GM12878 (cell line): ENCODE measurements at regions not wholly inside any gene's neighbourhood (a gene's known extent, or its start where the extent isn't known, plus 50 kb on each side); places are given as distances from the start of the nearest gene placed in this dataset.

Experiments
- ATAC-seq: fragments of 200-7000 bp; cut with Tn5 transposase; 3 replicates; pipeline ENCODE4 v1.9.1; 2020; ENCODE audit warnings: mild to moderate bottlenecking, moderate library complexity
- BruUV-seq: library from RNA; stranded (reverse); fragments of 400-500 nt; replicated peaks from 2 replicates; lab custom pipeline; 2021; lab: Mats Ljungman, UMichigan
- CTCF ChIA-PET: fragments of 300-600 bp; sonication (Branson Sonifier 250); formaldehyde crosslinking; extraction: SDS; loops from one replicate; lab custom pipeline; 2021; ENCODE audit warnings: inconsistent platforms; lab: Yijun Ruan, JAX
- POLR2A ChIA-PET: fragments of 350-600 bp; formaldehyde crosslinking; extraction: SDS; loops from one replicate; lab custom pipeline; 2021; ENCODE audit warnings: inconsistent platforms; lab: Charles Lee
- RAD21 ChIA-PET: fragments of 300-600 bp; sonication (Branson Sonifier 250); formaldehyde crosslinking; loops from one replicate; lab custom pipeline; 2023; ENCODE audit warnings: antibody characterized with exemption; ENCODE audit not compliant: unreplicated experiment; lab: Charles Lee
- SMC1A ChIA-PET: fragments of 300-600 bp; sonication (Branson Sonifier 250); formaldehyde crosslinking; loops from one replicate; lab custom pipeline; 2023; ENCODE audit not compliant: unreplicated experiment, uncharacterized antibody; lab: Charles Lee
- DNase-seq: peaks from one replicate; pipeline ENCODE4 v3.0.0-alpha.2; 2011; ENCODE audit warnings: low read depth, low spot score
- FAIRE-seq: peaks from 3 replicates; lab custom pipeline; 2011; peaks lifted over from hg19 to GRCh38; lab: Jason Lieb, UNC
- H2AFZ ChIP-seq: 2 replicates; pipeline ENCODE4 v1.6.0; 2011; ENCODE audit warnings: low read depth, low read length, control low read depth; ENCODE audit not compliant: control insufficient read depth
- H3K27ac ChIP-seq: 2 replicates; pipeline ENCODE4 v1.5.1; 2011; ENCODE audit warnings: control low read depth; ENCODE audit not compliant: control insufficient read depth, insufficient read depth
- H3K27me3 ChIP-seq, 2 experiments: replicated peaks in 1 of 2; 2 replicates each; pipeline versions ENCODE4 v1.6.0 to v1.6.1; 2011; ENCODE audit warnings: low read length in 1 of 2; ENCODE audit not compliant: control insufficient read depth in 2 of 2, insufficient read depth in 2 of 2
- H3K36me3 ChIP-seq, 2 experiments: 2 replicates each; pipeline ENCODE4 v1.5.1; 2011; ENCODE audit warnings: low read length in 1 of 2; ENCODE audit not compliant: control insufficient read depth in 2 of 2, insufficient read depth in 2 of 2
- H3K4me1 ChIP-seq: 2 replicates; pipeline ENCODE4 v1.6.1; 2011; ENCODE audit warnings: mild to moderate bottlenecking, low read length, moderate library complexity, mixed read lengths; ENCODE audit not compliant: control insufficient read depth, insufficient read depth
- H3K4me2 ChIP-seq: 2 replicates; pipeline ENCODE4 v1.6.0; 2011; ENCODE audit warnings: control low read depth; ENCODE audit not compliant: control insufficient read depth, insufficient read depth
- H3K4me3 ChIP-seq: fragments of 200-600 bp; sonication (generic); 2 replicates; pipeline ENCODE4 v1.5.1; 2016
- H3K79me2 ChIP-seq: 2 replicates; pipeline ENCODE4 v1.6.0; 2011; ENCODE audit warnings: low read length; ENCODE audit not compliant: control insufficient read depth, insufficient read depth
- H3K9ac ChIP-seq: 2 replicates; pipeline ENCODE4 v1.8.0; 2011; ENCODE audit warnings: low read length, control low read depth, mixed read lengths; ENCODE audit not compliant: control insufficient read depth, insufficient read depth
- H3K9me3 ChIP-seq: replicated peaks from 3 replicates; pipeline ENCODE4 v1.5.1; 2011; ENCODE audit warnings: mild to moderate bottlenecking, low read length; ENCODE audit not compliant: control insufficient read depth, insufficient read depth
- H4K20me1 ChIP-seq: 2 replicates; pipeline ENCODE4 v1.6.0; 2011; ENCODE audit not compliant: control insufficient read depth, insufficient read depth
- BRCA1 ChIP-seq: IDR thresholded peaks from 2 replicates; pipeline ENCODE4 v1.6.1; 2011; ENCODE audit warnings: low read depth, low read length, improper control_type of control experiment
- CBFB ChIP-seq: IDR thresholded peaks from 2 replicates; pipeline ENCODE4 v1.6.1; 2016; ENCODE audit warnings: antibody characterized with exemption, low read depth
- CBX3 ChIP-seq: fragments of 200-600 bp; sonication (generic); IDR thresholded peaks from 2 replicates; pipeline ENCODE4 v1.6.1; 2016; ENCODE audit warnings: low read depth, borderline replicate concordance
- CHD2 ChIP-seq: IDR thresholded peaks from 2 replicates; pipeline ENCODE4 v1.6.1; 2011; ENCODE audit warnings: low read depth, low read length, improper control_type of control experiment, borderline replicate concordance
- E2F4 ChIP-seq: IDR thresholded peaks from 2 replicates; pipeline ENCODE4 v1.6.1; 2012; ENCODE audit warnings: low read depth, low read length, improper control_type of control experiment
- E4F1 ChIP-seq: fragments of 450-650 bp; IDR thresholded peaks from 2 replicates; pipeline ENCODE4 v1.6.1; 2018; ENCODE audit warnings: borderline replicate concordance, mild to moderate bottlenecking; ENCODE audit not compliant: partially characterized antibody
- FOS ChIP-seq: IDR thresholded peaks from 3 replicates; pipeline ENCODE4 v1.6.1; 2011; ENCODE audit warnings: borderline replicate concordance; ENCODE audit not compliant: insufficient read length; ENCODE audit errors: extremely low read depth
- HCFC1 ChIP-seq: fragments of 150-350 bp; IDR thresholded peaks from 2 replicates; pipeline ENCODE4 v1.6.1; 2014; ENCODE audit warnings: low read length
- NFXL1 ChIP-seq: fragments of 450-650 bp; IDR thresholded peaks from 2 replicates; pipeline ENCODE4 v1.6.1; 2017; ENCODE audit warnings: antibody characterized with exemption, mild to moderate bottlenecking, borderline replicate concordance
- NR2C1 ChIP-seq: fragments of 450-650 bp; IDR thresholded peaks from 2 replicates; pipeline ENCODE4 v1.6.1; 2017; ENCODE audit warnings: antibody characterized with exemption, mild to moderate bottlenecking, moderate library complexity
- SREBF2 ChIP-seq: IDR thresholded peaks from 2 replicates; pipeline ENCODE4 v1.6.1; 2012; ENCODE audit warnings: mild to moderate bottlenecking, low read length
- SUZ12 ChIP-seq: fragments of 200-600 bp; sonication (generic); IDR thresholded peaks from one replicate; pipeline ENCODE4 v1.6.1; 2018; ENCODE audit warnings: antibody characterized with exemption, mild to moderate bottlenecking; ENCODE audit not compliant: unreplicated experiment
- TAF1 ChIP-seq: IDR thresholded peaks from 2 replicates; pipeline ENCODE4 v1.6.1; 2011; ENCODE audit warnings: mild to moderate bottlenecking, low read depth, low read length, borderline replicate concordance
- ZNF217 ChIP-seq: fragments of 450-650 bp; IDR thresholded peaks from 2 replicates; pipeline ENCODE4 v1.6.1; 2017; ENCODE audit warnings: antibody characterized with exemption, mild to moderate bottlenecking
- ZZZ3 ChIP-seq: IDR thresholded peaks from 2 replicates; pipeline ENCODE4 v1.6.1; 2011; ENCODE audit warnings: low read depth; ENCODE audit not compliant: control insufficient read depth, insufficient read length
- WGBS: methylation state at CpG from one replicate; pipeline ENCODE4 v1.1.6; 2016; ENCODE audit warnings: low lambda C conversion rate; ENCODE audit not compliant: insufficient replicate concordance, insufficient coverage; ENCODE audit errors: missing lambda C conversion rate; 5-methylcytosine and 5-hydroxymethylcytosine counted together
- in situ Hi-C: fragments of 300-500 bp; cut with MboI; formaldehyde crosslinking; loops from 9 replicates; pipeline ENCODE4 v1.14.3; 2018; ENCODE audit warnings: mixed read lengths
- intact Hi-C: fragments of 100-400 bp; cut with micrococcal nuclease; formaldehyde crosslinking; loops from one replicate; pipeline ENCODE4 v1.14.2; 2022; ENCODE audit not compliant: unreplicated experiment
- TF ChIP-seq, protein P1 (sequence below): IDR thresholded peaks from 2 replicates; pipeline ENCODE4 v1.6.1; 2011; ENCODE audit warnings: low read depth, mild to moderate bottlenecking, low read length, moderate library complexity, borderline replicate concordance; ENCODE audit errors: extremely low read depth
- TF ChIP-seq, protein P2 (sequence below): IDR thresholded peaks from 2 replicates; pipeline ENCODE4 v1.6.1; 2011; ENCODE audit warnings: mild to moderate bottlenecking, low read depth, low read length, moderate library complexity; ENCODE audit not compliant: insufficient replicate concordance
- TF ChIP-seq, protein P3 (sequence below): IDR thresholded peaks from 2 replicates; pipeline ENCODE4 v1.6.1; 2012; ENCODE audit warnings: low read length, inconsistent platforms

DNA sequence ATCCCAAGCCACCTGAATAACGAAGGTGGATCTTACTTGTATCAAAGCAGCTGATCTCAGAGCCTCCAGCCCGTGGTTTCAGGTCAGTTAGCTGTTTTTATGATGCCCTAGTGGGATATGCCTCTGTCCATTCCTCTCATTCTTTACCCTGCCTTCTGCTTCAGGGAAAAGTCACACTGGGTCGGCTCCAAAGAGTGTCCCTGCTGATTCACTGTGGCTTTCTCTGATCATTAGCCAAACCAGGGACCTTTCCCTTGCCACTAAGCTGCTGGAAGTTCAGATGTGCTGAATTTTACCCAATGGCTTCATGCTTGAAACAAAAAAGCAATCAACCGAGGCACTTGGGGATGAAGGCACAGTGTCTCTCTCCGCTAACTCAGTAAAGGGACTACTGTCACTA, 170.2 kb upstream of the SALL1 start:
- SMC1A ChIA-PET: no interaction called here
- POLR2A ChIA-PET: no interaction called here
- intact Hi-C loops (no loop called here), in situ Hi-C loops (no loop called here)
- Histone ChIP-seq H3K36me3 (no peaks in the 10 kb centered on the region), H3K9me3 (no peaks in the 10 kb centered on the region), H3K27me3 (no peaks in the 10 kb centered on the region), H3K27ac (no peak overlapping the region), H2AFZ (no peak overlapping the region), H3K79me2 (no peaks in the 10 kb centered on the region), H4K20me1 (no peaks in the 10 kb centered on the region), H3K9ac (no peak overlapping the region), H3K4me3 (no peak overlapping the region), H3K4me1 (no peaks in the 10 kb centered on the region), H3K4me2 (no peak overlapping the region)
- ATAC-seq (no peak), DNase-seq (no peak), FAIRE-seq (no peak)
- no TSS peak for BruUV-seq
- CTCF ChIA-PET: no interaction called here
- WGBS: 8% methylated on average over 5 of the region's 5 CpGs
- RAD21 ChIA-PET: no interaction called here
- TF ChIP-seq, protein P1, sequence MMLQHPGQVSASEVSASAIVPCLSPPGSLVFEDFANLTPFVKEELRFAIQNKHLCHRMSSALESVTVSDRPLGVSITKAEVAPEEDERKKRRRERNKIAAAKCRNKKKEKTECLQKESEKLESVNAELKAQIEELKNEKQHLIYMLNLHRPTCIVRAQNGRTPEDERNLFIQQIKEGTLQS: no peak
- TF ChIP-seq CHD2: no peak
- TF ChIP-seq E4F1: no peak
- no peak for TF ChIP-seq BRCA1
- no peak for TF ChIP-seq NFXL1
- TF ChIP-seq NR2C1: no peak
- TF ChIP-seq CBFB: no peak
- TF ChIP-seq TAF1: no peak
- TF ChIP-seq CBX3: no peak
- no peak for TF ChIP-seq SREBF2
- TF ChIP-seq HCFC1: no peak
- TF ChIP-seq FOS: no peak
- no peak for TF ChIP-seq E2F4
- TF ChIP-seq, protein P2, sequence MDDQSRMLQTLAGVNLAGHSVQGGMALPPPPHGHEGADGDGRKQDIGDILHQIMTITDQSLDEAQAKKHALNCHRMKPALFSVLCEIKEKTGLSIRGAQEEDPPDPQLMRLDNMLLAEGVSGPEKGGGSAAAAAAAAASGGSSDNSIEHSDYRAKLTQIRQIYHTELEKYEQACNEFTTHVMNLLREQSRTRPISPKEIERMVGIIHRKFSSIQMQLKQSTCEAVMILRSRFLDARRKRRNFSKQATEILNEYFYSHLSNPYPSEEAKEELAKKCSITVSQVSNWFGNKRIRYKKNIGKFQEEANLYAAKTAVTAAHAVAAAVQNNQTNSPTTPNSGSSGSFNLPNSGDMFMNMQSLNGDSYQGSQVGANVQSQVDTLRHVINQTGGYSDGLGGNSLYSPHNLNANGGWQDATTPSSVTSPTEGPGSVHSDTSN: no peak
- TF ChIP-seq SUZ12: no peak
- TF ChIP-seq ZZZ3: no peak
- TF ChIP-seq ZNF217: no peak
- TF ChIP-seq, protein P3, sequence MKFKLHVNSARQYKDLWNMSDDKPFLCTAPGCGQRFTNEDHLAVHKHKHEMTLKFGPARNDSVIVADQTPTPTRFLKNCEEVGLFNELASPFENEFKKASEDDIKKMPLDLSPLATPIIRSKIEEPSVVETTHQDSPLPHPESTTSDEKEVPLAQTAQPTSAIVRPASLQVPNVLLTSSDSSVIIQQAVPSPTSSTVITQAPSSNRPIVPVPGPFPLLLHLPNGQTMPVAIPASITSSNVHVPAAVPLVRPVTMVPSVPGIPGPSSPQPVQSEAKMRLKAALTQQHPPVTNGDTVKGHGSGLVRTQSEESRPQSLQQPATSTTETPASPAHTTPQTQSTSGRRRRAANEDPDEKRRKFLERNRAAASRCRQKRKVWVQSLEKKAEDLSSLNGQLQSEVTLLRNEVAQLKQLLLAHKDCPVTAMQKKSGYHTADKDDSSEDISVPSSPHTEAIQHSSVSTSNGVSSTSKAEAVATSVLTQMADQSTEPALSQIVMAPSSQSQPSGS: no peak
